ENCODE measurements at regions not wholly inside any gene's neighbourhood (a gene's known extent, or its start where the extent isn't known, plus 50 kb on each side); places are given as distances from the start of the nearest gene placed in this dataset.

DNA sequence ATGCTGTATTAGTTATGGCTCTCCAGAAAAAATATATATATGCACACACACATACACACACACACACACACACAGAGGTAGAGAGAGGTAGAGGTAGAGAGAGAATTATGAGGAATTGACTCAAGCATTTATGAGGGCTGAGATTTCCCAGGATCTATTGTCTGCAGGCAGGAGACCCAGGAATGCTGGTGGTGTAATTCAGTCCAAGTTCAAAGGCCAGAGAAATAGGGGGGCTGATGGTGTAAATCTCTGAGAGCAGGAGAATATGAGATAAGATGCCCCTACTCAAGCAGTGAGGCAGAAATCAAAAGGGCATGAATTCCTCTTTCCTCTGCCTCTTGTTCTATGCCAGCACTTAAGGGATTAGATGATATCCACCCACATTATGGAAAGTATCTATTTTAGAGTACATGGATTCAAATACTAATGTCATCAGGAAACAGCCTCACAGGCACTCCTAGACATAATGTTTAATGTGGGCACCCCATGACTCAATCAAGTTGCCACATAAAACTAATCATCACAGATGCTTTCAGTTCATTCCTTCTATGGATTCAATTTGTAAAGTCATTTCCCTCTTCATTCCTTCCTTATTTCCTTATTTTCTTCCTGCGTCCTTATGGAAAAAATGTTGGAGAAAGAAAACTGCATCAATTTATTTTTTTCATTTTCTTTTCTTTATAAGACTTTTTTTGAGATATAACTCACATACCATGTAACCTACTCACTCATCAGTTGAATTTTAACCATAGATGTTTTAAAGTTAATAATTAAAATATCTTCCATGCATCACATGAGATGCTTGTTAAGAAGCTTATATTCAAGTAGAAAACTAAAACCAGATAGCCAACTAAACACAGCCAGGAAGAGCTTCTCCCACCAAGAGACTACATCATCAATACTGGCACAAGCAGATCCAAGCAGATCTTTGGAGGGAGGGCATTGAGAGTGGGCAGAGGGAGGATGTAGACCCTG is 406.2 kb downstream of the MBD2 start:
- Histone ChIP-seq H3K4me3 (ENCODE audit: low read length) (no peak overlapping the region), H3K36me3 (ENCODE audit: control insufficient read depth, insufficient read depth, low read length) (no peaks in the 10 kb centered on the region), H3K27me3 (ENCODE audit: control insufficient read depth, insufficient read depth, low read length, poor library complexity, severe bottlenecking) (no peaks in the 10 kb centered on the region), H3K9ac (ENCODE audit: extremely low read depth, low read length, poor library complexity, severe bottlenecking) (no peak overlapping the region), H3K27ac (ENCODE audit: low read depth, low read length) (no peak overlapping the region), H3K4me1 (ENCODE audit: control insufficient read depth, insufficient read depth, low read length) (peaks cover 5% of the 10 kb centered on the region), H3K9me3 (ENCODE audit: control insufficient read depth, low read length) (no peaks in the 10 kb centered on the region)
- Mint-ChIP-seq H3K36me3 (ENCODE audit: low read depth) (no peaks in the 10 kb centered on the region), H3K9me3 (peaks cover 8% of the 10 kb centered on the region), H3K27me3 (ENCODE audit: insufficient read depth) (no peaks in the 10 kb centered on the region), H3K4me1 (peaks cover 10% of the 10 kb centered on the region), H3K4me3 (no peak overlapping the region), H3K27ac (no peak overlapping the region)
- TF ChIP-seq CTCF (conservative IDR thresholded peaks at IDR 0.05), result no peak
- DNase-seq, result no peak
- 100% methylated on average over 1 of the region's 1 CpG; no CpG with 5 or more reads in 1 of the 2 experiments for WGBS, 2 experiments (ENCODE audit: insufficient coverage in 1 of 2, insufficient read length in 1 of 2)

- Mint-ChIP-seq H3K27me3 (ENCODE audit: insufficient read depth) (peaks cover 3% of the 10 kb centered on the region), H3K36me3 (ENCODE audit: low read depth) (no peaks in the 10 kb centered on the region), H3K4me3 (no peak overlapping the region), H3K27ac (no peak overlapping the region), H3K9me3 (peaks cover 2% of the 10 kb centered on the region), H3K4me1 (peaks cover 8% of the 10 kb centered on the region)
- 95 to 100% methylated on average over 2 of the region's 2 CpGs for WGBS, 2 experiments (ENCODE audit: insufficient coverage in 1 of 2, insufficient read length in 1 of 2)
- TF ChIP-seq CTCF (conservative IDR thresholded peaks at IDR 0.05), result no peak
- Histone ChIP-seq H3K36me3 (ENCODE audit: control insufficient read depth, insufficient read depth, low read length) (no peaks in the 10 kb centered on the region), H3K9ac (ENCODE audit: extremely low read depth, low read length, poor library complexity, severe bottlenecking) (no peak overlapping the region), H3K4me3 (ENCODE audit: low read length) (no peak overlapping the region), H3K4me1 (ENCODE audit: control insufficient read depth, insufficient read depth, low read length) (no peaks in the 10 kb centered on the region), H3K9me3 (ENCODE audit: control insufficient read depth, low read length) (no peaks in the 10 kb centered on the region), H3K27me3 (ENCODE audit: control insufficient read depth, insufficient read depth, low read length, poor library complexity, severe bottlenecking) (no peaks in the 10 kb centered on the region), H3K27ac (ENCODE audit: low read depth, low read length) (no peak overlapping the region)
- DNase-seq, result no peak
Observed at GRCh38 chr18:53800171-53800570, 424.3 kb downstream of the MBD2 start.

- H3K9me3 ChIP-seq (ENCODE audit: control insufficient read depth, low read length), result no peaks in the 10 kb centered on the region
- H3K9ac ChIP-seq (ENCODE audit: extremely low read depth, low read length, poor library complexity, severe bottlenecking), result no peak overlapping the region
- Mint-ChIP-seq H3K4me3 (no peak overlapping the region), H3K27me3 (ENCODE audit: insufficient read depth) (no peaks in the 10 kb centered on the region), H3K9me3 (no peaks in the 10 kb centered on the region), H3K27ac (no peak overlapping the region), H3K36me3 (ENCODE audit: low read depth) (no peaks in the 10 kb centered on the region), H3K4me1 (peaks cover 8% of the 10 kb centered on the region)
- no peak for DNase-seq
- H3K4me3 ChIP-seq (ENCODE audit: low read length), result no peak overlapping the region
- no peaks in the 10 kb centered on the region for H3K27me3 ChIP-seq (ENCODE audit: control insufficient read depth, insufficient read depth, low read length, poor library complexity, severe bottlenecking)
- H3K4me1 ChIP-seq (ENCODE audit: control insufficient read depth, insufficient read depth, low read length), result no peaks in the 10 kb centered on the region
- no peak for TF ChIP-seq CTCF (conservative IDR thresholded peaks at IDR 0.05)
- no peak overlapping the region for H3K27ac ChIP-seq (ENCODE audit: low read depth, low read length)
- no peaks in the 10 kb centered on the region for H3K36me3 ChIP-seq (ENCODE audit: control insufficient read depth, insufficient read depth, low read length)
Observed at GRCh38 chr18:53799134-53799533, 425.3 kb downstream of the MBD2 start.

Measured in endodermal cell (in vitro differentiated cells).